Epithelial cell of esophagus (primary cell): ENCODE measurements at regions not wholly inside any gene's neighbourhood (a gene's known extent, or its start where the extent isn't known, plus 50 kb on each side); places are given as distances from the start of the nearest gene placed in this dataset.
A peak's percentile ranks its signal among the peaks of the same experiment; 100 is the strongest.

Experiments
- DNase-seq: peaks from one replicate; pipeline ENCODE4 v3.0.0; 2010; ENCODE audit warnings: low read depth
- H3K4me3 ChIP-seq: 2 replicates; pipeline ENCODE4 v1.5.1; 2011; ENCODE audit warnings: mild to moderate bottlenecking, low read length, control low read depth
- CTCF ChIP-seq: IDR thresholded peaks from 2 replicates; pipeline ENCODE4 v1.5.1; 2011; ENCODE audit warnings: low read depth, mild to moderate bottlenecking, low read length, control low read depth, inconsistent platforms; ENCODE audit not compliant: insufficient read depth; ENCODE audit errors: missing control alignments

GRCh38 chr2:71995067-71995665 lies 152.5 kb downstream of the CYP26B1 start:
- H3K4me3 ChIP-seq = no peak overlapping the region
- peak; percentile 36 for TF ChIP-seq CTCF
- peak; percentile 31 for DNase-seq

GRCh38 chr2:71992036-71992435 lies 155.6 kb downstream of the CYP26B1 start:
- peak; percentile 31 for DNase-seq
- H3K4me3 ChIP-seq = no peak overlapping the region
- TF ChIP-seq CTCF = no peak

GRCh38 chr2:71991397-71991796 lies 156.3 kb downstream of the CYP26B1 start:
- DNase-seq = no peak
- H3K4me3 ChIP-seq = no peak overlapping the region
- no peak for TF ChIP-seq CTCF

GRCh38 chr2:71990826-71991225 lies 156.8 kb downstream of the CYP26B1 start:
- no peak for DNase-seq
- H3K4me3 ChIP-seq = no peak overlapping the region
- TF ChIP-seq CTCF = no peak

- no peak for DNase-seq
- TF ChIP-seq CTCF = no peak
- H3K4me3 ChIP-seq = no peak overlapping the region
These were observed 157.5 kb downstream of the CYP26B1 start for GRCh38 chr2:71990122-71990521.

GRCh38 chr2:71989671-71990070 lies 158.0 kb downstream of the CYP26B1 start:
- DNase-seq = no peak
- TF ChIP-seq CTCF = no peak
- no peak overlapping the region for H3K4me3 ChIP-seq

- H3K4me3 ChIP-seq = no peak overlapping the region
- TF ChIP-seq CTCF = no peak
- DNase-seq = no peak
These were observed 159.5 kb downstream of the CYP26B1 start for GRCh38 chr2:71988170-71988569.
